Omental fat pad (tissue), 3 donors: ENCODE measurements at regions not wholly inside any gene's neighbourhood (a gene's known extent, or its start where the extent isn't known, plus 50 kb on each side); places are given as distances from the start of the nearest gene placed in this dataset.
A peak's percentile ranks its signal among the peaks of the same experiment; 100 is the strongest.

ENCODE experiments used
- ATAC-seq: fragments of 150-250 bp; one replicate; pipeline ENCODE4 v1.9.1; 2016; ENCODE audit warnings: mild to moderate bottlenecking, moderate library complexity; ENCODE audit not compliant: low FRiP score
- DNase-seq: peaks from one replicate; pipeline ENCODE4 v3.0.0-alpha.2; 2019; ENCODE audit warnings: low spot score
- TF ChIP-seq, protein P1 (sequence below), 3 donors: fragments of 450-650 bp; IDR thresholded peaks; one replicate each; pipeline ENCODE4 v1.5.1; 2016 to 2017; ENCODE audit warnings: antibody characterized with exemption in 3 of 3, mild to moderate bottlenecking in 3 of 3, moderate library complexity in 2 of 3

DNA sequence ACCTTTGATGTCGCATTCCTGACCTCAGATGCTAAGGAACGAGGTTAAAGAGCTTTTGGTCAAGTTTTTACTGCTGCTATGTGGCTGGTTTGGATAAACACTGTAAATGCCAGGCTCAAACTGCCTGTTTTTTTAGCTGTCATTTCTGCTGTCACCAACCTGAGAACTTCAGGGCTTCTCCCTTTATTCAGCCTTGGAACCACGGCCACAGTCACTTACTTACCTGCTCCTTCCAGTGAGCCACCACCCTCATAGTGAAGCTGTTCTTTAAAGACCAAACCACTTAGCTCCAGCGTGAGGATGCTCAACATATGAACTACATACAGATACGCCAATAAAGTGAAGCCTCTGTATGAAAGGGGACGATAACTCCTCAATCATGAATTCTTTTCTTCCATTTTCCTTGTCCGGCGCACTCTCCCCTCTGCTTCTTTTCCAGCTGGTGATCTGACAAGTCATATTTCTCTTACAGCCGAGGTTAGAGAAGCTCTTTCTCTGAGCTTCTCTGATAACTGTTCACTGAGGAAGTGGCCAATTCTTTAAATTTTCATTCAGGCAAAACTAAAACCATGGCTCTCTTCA is 152.8 kb upstream of the ANK2 start:
- TF ChIP-seq, protein P1, sequence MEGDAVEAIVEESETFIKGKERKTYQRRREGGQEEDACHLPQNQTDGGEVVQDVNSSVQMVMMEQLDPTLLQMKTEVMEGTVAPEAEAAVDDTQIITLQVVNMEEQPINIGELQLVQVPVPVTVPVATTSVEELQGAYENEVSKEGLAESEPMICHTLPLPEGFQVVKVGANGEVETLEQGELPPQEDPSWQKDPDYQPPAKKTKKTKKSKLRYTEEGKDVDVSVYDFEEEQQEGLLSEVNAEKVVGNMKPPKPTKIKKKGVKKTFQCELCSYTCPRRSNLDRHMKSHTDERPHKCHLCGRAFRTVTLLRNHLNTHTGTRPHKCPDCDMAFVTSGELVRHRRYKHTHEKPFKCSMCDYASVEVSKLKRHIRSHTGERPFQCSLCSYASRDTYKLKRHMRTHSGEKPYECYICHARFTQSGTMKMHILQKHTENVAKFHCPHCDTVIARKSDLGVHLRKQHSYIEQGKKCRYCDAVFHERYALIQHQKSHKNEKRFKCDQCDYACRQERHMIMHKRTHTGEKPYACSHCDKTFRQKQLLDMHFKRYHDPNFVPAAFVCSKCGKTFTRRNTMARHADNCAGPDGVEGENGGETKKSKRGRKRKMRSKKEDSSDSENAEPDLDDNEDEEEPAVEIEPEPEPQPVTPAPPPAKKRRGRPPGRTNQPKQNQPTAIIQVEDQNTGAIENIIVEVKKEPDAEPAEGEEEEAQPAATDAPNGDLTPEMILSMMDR (IDR thresholded peaks at IDR 0.05) = no peak
- DNase-seq (no peak), ATAC-seq (no peak)

- no peak for ATAC-seq
- DNase-seq = no peak
- TF ChIP-seq, protein P1 (IDR thresholded peaks at IDR 0.05) = no peak
Observed at GRCh38 chr4:112897543-112897942, 151.9 kb upstream of the ANK2 start.

- TF ChIP-seq, protein P1 (IDR thresholded peaks at IDR 0.05) = no peak
- ATAC-seq = peak; percentile 88
- DNase-seq = no peak
Observed at GRCh38 chr4:112898357-112899141, 150.9 kb upstream of the ANK2 start.

DNA sequence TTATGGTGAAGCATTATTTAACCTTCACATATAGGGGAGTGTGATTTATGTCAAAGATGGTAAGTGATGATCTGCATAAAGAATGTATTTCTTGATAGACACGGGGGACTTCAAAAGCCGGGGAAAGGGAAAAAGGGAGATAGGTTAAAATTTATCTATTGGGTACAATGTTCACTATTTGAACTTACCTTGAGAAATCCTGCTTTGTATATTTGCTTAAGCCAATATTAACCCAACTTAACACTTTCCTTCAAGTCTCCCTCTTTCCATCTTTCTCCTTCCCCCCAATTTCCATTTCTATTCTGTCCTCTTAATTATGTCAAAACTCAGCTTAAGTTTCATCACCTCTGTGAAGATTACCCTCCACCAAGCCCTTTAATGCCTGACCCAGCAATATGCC is 149.0 kb upstream of the ANK2 start:
- TF ChIP-seq, protein P1 (IDR thresholded peaks at IDR 0.05) = no peak
- DNase-seq (no peak), ATAC-seq (no peak)

DNA sequence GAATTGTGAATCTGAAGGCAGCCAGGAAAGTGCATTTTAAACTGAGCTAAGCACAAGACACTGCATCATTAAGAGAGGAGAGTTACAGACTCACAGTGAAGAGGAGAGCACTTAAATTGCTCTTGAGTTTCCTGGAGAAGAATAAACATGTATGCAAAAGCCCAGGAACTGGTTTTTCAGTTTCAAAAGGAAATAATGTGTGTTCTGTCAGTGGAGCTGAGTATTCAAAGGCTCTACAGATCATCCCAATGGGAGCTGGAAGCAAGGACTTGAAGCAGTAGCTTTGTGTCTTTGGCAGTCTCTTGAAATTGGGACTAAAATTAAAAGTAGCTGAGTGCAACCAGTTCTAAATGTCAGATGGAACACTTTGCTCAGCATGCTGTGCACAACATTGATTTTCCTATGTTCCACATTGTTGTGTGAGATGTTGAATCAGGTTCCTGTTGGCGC is 147.5 kb upstream of the ANK2 start:
- TF ChIP-seq, protein P1 (IDR thresholded peaks at IDR 0.05) = no peak
- DNase-seq = no peak
- no peak for ATAC-seq

DNA sequence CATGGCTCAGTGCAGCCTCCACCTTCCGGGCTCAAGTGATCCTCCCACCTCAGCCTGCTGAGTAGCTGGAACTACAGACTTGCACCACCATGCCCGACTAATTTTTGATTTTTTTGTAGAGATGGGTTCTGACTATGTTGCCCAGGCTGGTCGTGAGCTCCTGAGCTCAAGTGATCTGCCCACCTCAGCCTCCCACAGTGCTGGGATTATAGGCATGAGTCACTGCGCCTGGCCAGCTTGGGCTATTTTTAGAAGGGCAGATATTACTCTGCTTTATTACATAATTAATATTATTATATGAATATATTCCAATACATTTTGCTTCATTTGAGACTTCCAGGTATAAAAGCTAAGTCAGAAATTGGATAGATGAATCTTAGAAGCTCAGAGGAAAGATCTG is 143.7 kb upstream of the ANK2 start:
- TF ChIP-seq, protein P1 (IDR thresholded peaks at IDR 0.05) = no peak
- ATAC-seq = no peak
- no peak for DNase-seq

- TF ChIP-seq, protein P1 (IDR thresholded peaks at IDR 0.05) = no peak
- DNase-seq (no peak), ATAC-seq (no peak)
Observed at GRCh38 chr4:112908511-112908910, 140.9 kb upstream of the ANK2 start.
